ENCODE measurements at regions not wholly inside any gene's neighbourhood (a gene's known extent, or its start where the extent isn't known, plus 50 kb on each side); places are given as distances from the start of the nearest gene placed in this dataset.

- Histone ChIP-seq H4K8ac (ENCODE audit: low read depth in 2 of 2, low read length in 2 of 2) (no peak overlapping the region), H2BK120ac (ENCODE audit: low read depth, low read length) (no peak overlapping the region), H2AK9ac (replicated peaks; ENCODE audit: low read depth, low read length, poor library complexity) (no peak overlapping the region), H4K91ac (ENCODE audit: insufficient read depth, low read depth, low read length) (no peak overlapping the region), H3K56ac (ENCODE audit: extremely low read depth, insufficient read depth, low read length) (no peak overlapping the region), H3K27ac (ENCODE audit: insufficient read depth, low read length) (no peak overlapping the region), H3K27me3 (ENCODE audit: control insufficient read depth, insufficient read depth, low read length) (no peaks in the 10 kb centered on the region), H3K79me1 (ENCODE audit: low read depth in 1 of 2, low read length in 2 of 2) (no peaks in the 10 kb centered on the region), H4K5ac (ENCODE audit: low read depth, low read length) (no peak overlapping the region), H3K4ac (ENCODE audit: low read depth, low read length) (no peak overlapping the region), H3K4me2 (ENCODE audit: low read depth, low read length) (no peak overlapping the region), H3K23ac (ENCODE audit: low read depth, low read length) (no peak overlapping the region), H2BK15ac (ENCODE audit: low read depth, low read length) (no peak overlapping the region), H3K18ac (ENCODE audit: low read depth, low read length) (no peak overlapping the region), H2BK20ac (ENCODE audit: low read depth, low read length) (no peak overlapping the region), H2BK5ac (ENCODE audit: low read depth, low read length, poor library complexity, severe bottlenecking) (peak overlapping the region; percentile 83), H3K9ac (ENCODE audit: low read depth, low read length) (no peak overlapping the region), H4K20me1 (ENCODE audit: insufficient read depth, low read length) (no peaks in the 10 kb centered on the region), H3K4me3 (ENCODE audit: insufficient read depth, low read depth, low read length) (no peak overlapping the region), H3K14ac (replicated peaks; ENCODE audit: low read depth, low read length) (no peak overlapping the region), H3K9me1 (ENCODE audit: insufficient read depth, low read length) (no peaks in the 10 kb centered on the region), H3K9me3 (ENCODE audit: control insufficient read depth, insufficient read depth, low read length) (peaks cover 34% of the 10 kb centered on the region), H3K4me1 (ENCODE audit: control insufficient read depth, insufficient read depth, low read length) (no peaks in the 10 kb centered on the region), H3K36me3 (ENCODE audit: control insufficient read depth, insufficient read depth, low read length) (no peaks in the 10 kb centered on the region), H2AK5ac (ENCODE audit: low read depth, low read length) (no peak overlapping the region), H2AFZ (replicated peaks; ENCODE audit: low read length, poor library complexity) (no peak overlapping the region)
- dilution Hi-C loops (cut with HindIII; ENCODE audit: low sequenced_read_pairs, unreplicated experiment) (no loop called here), in situ Hi-C loops (cut with MboI; ENCODE audit: low sequenced_read_pairs) (no loop called here), intact Hi-C loops (cut with micrococcal nuclease) (no loop called here)
- WGBS, 2 experiments (ENCODE audit: extremely low coverage in 2 of 2, insufficient read length in 1 of 2): 38 to 100% methylated on average over 4 to 9 of the region's 9 CpGs
- ATAC-seq (ENCODE audit: low read depth): no peak
- ChIA-PET CTCF (no interaction called here), POLR2A (ENCODE audit: unreplicated experiment) (no interaction called here)
- DNase-seq: no peak
- no peak for TF ChIP-seq USF2 (IDR thresholded peaks at IDR 0.05; ENCODE audit: low read depth, low read length)
- TF ChIP-seq MAZ (IDR thresholded peaks at IDR 0.05; ENCODE audit: borderline replicate concordance, low read depth, low read length): no peak
- no peak for TF ChIP-seq BHLHE40 (IDR thresholded peaks at IDR 0.05; ENCODE audit: low read depth, low read length)
- TF ChIP-seq NFE2L2 (IDR thresholded peaks at IDR 0.05; ENCODE audit: low read depth, low read length): no peak
- TF ChIP-seq POLR2A (IDR thresholded peaks at IDR 0.05; ENCODE audit: low read depth, low read length): no peak
- no peak for TF ChIP-seq SMC3 (IDR thresholded peaks at IDR 0.05; ENCODE audit: low read depth, low read length)
- TF ChIP-seq CEBPB (IDR thresholded peaks at IDR 0.05; ENCODE audit: low read depth, low read length): no peak
- no peak for TF ChIP-seq CTCF (conservative IDR thresholded peaks at IDR 0.05; ENCODE audit: low read depth, low read length)
- TF ChIP-seq CHD1 (IDR thresholded peaks at IDR 0.05; ENCODE audit: low read depth, low read length): no peak
- no peak for TF ChIP-seq RCOR1 (IDR thresholded peaks at IDR 0.05; ENCODE audit: insufficient replicate concordance, low read length)
- TF ChIP-seq MAFK (IDR thresholded peaks at IDR 0.05; ENCODE audit: low read depth, low read length): no peak
- no peak for TF ChIP-seq MXI1 (IDR thresholded peaks at IDR 0.05; ENCODE audit: borderline replicate concordance, low read depth, low read length)
- no peak for TF ChIP-seq FOS (IDR thresholded peaks at IDR 0.05; ENCODE audit: low read depth, low read length)
- TF ChIP-seq RAD21 (IDR thresholded peaks at IDR 0.05; ENCODE audit: low read length): no peak
- TF ChIP-seq ELK1 (IDR thresholded peaks at IDR 0.05; ENCODE audit: borderline replicate concordance, low read depth, low read length): no peak
- TF ChIP-seq RFX5 (IDR thresholded peaks at IDR 0.05; ENCODE audit: low read depth, low read length): no peak
- BruUV-seq (replicated peaks): no TSS peak
Observed at GRCh38 chr2:89820248-89820647, 1128.8 kb downstream of the RPIA start.
